ENCODE measurements at regions not wholly inside any gene's neighbourhood (a gene's known extent, or its start where the extent isn't known, plus 50 kb on each side); places are given as distances from the start of the nearest gene placed in this dataset.
"Not testable (repeated sequence)": the region's sequence is repeated elsewhere in the genome, so short reads cannot be mapped to it uniquely, and the experiment has no call there.

GRCh38 chr2:149768320-149768799 lies 180.8 kb upstream of the MMADHC start:
- no peaks in the 10 kb centered on the region for H3K4me1 Mint-ChIP-seq (ENCODE audit: low read depth)
- no peak for DNase-seq (ENCODE audit: low spot score)
- H3K4me3 Mint-ChIP-seq (ENCODE audit: low read depth): no peak overlapping the region
- H3K36me3 Mint-ChIP-seq (ENCODE audit: low read depth): no peaks in the 10 kb centered on the region
- H3K27me3 Mint-ChIP-seq (ENCODE audit: low read depth): no peaks in the 10 kb centered on the region
- H3K9me3 Mint-ChIP-seq: no peaks in the 10 kb centered on the region
- no peak overlapping the region for H3K27ac Mint-ChIP-seq
- intact Hi-C loops (cut with micrococcal nuclease): no loop called here

GRCh38 chr2:149767516-149767974 lies 180.0 kb upstream of the MMADHC start:
- intact Hi-C loops (cut with micrococcal nuclease): no loop called here
- H3K27ac Mint-ChIP-seq: no peak overlapping the region
- H3K27me3 Mint-ChIP-seq (ENCODE audit: low read depth): no peaks in the 10 kb centered on the region
- H3K9me3 Mint-ChIP-seq: no peaks in the 10 kb centered on the region
- no peaks in the 10 kb centered on the region for H3K4me1 Mint-ChIP-seq (ENCODE audit: low read depth)
- no peak overlapping the region for H3K4me3 Mint-ChIP-seq (ENCODE audit: low read depth)
- H3K36me3 Mint-ChIP-seq (ENCODE audit: low read depth): no peaks in the 10 kb centered on the region
- DNase-seq (ENCODE audit: low spot score): no peak

GRCh38 chr2:149766339-149766738 lies 178.8 kb upstream of the MMADHC start:
- H3K36me3 Mint-ChIP-seq (ENCODE audit: low read depth): no peaks in the 10 kb centered on the region
- no peaks in the 10 kb centered on the region for H3K4me1 Mint-ChIP-seq (ENCODE audit: low read depth)
- intact Hi-C loops (cut with micrococcal nuclease): no loop called here
- H3K9me3 Mint-ChIP-seq: no peaks in the 10 kb centered on the region
- H3K27ac Mint-ChIP-seq: no peak overlapping the region
- H3K27me3 Mint-ChIP-seq (ENCODE audit: low read depth): no peaks in the 10 kb centered on the region
- H3K4me3 Mint-ChIP-seq (ENCODE audit: low read depth): no peak overlapping the region
- DNase-seq (ENCODE audit: low spot score): no peak

GRCh38 chr2:149765636-149766035 lies 178.1 kb upstream of the MMADHC start:
- Mint-ChIP-seq H3K4me3 (ENCODE audit: low read depth) (no peak overlapping the region), H3K27me3 (ENCODE audit: low read depth) (no peaks in the 10 kb centered on the region), H3K36me3 (ENCODE audit: low read depth) (no peaks in the 10 kb centered on the region), H3K9me3 (no peaks in the 10 kb centered on the region), H3K27ac (no peak overlapping the region), H3K4me1 (ENCODE audit: low read depth) (no peaks in the 10 kb centered on the region)
- intact Hi-C loops (cut with micrococcal nuclease): no loop called here
- no peak for DNase-seq (ENCODE audit: low spot score)

- no peaks in the 10 kb centered on the region for H3K36me3 Mint-ChIP-seq (ENCODE audit: low read depth)
- no peak for DNase-seq (ENCODE audit: low spot score)
- intact Hi-C loops (cut with micrococcal nuclease): no loop called here
Measured at GRCh38 chr2:149765003-149765402, 177.4 kb upstream of the MMADHC start.

GRCh38 chr2:149763358-149763757 lies 175.8 kb upstream of the MMADHC start:
- Mint-ChIP-seq H3K36me3 (ENCODE audit: low read depth) (no peaks in the 10 kb centered on the region), H3K9me3 (no peaks in the 10 kb centered on the region), H3K4me3 (ENCODE audit: low read depth) (no peak overlapping the region), H3K27me3 (ENCODE audit: low read depth) (no peaks in the 10 kb centered on the region), H3K27ac (no peak overlapping the region), H3K4me1 (ENCODE audit: low read depth) (no peaks in the 10 kb centered on the region)
- intact Hi-C loops (cut with micrococcal nuclease): no loop called here
- DNase-seq (ENCODE audit: low spot score): no peak

More at GRCh38 chr2:149765003-149765402, 177.4 kb upstream of the MMADHC start:
- Mint-ChIP-seq H3K9me3 (no peaks in the 10 kb centered on the region), H3K27ac (no peak overlapping the region), H3K27me3 (ENCODE audit: low read depth) (no peaks in the 10 kb centered on the region), H3K4me1 (ENCODE audit: low read depth) (no peaks in the 10 kb centered on the region), H3K4me3 (ENCODE audit: low read depth) (no peak overlapping the region)

GRCh38 chr2:149761611-149762010 lies 174.0 kb upstream of the MMADHC start:
- H3K4me1 Mint-ChIP-seq (ENCODE audit: low read depth): no peaks in the 10 kb centered on the region
- H3K36me3 Mint-ChIP-seq (ENCODE audit: low read depth): no peaks in the 10 kb centered on the region
- H3K9me3 Mint-ChIP-seq: no peaks in the 10 kb centered on the region
- H3K4me3 Mint-ChIP-seq (ENCODE audit: low read depth): no peak overlapping the region
- no peak for DNase-seq (ENCODE audit: low spot score)
- intact Hi-C loops (cut with micrococcal nuclease): no loop called here
- H3K27me3 Mint-ChIP-seq (ENCODE audit: low read depth): no peaks in the 10 kb centered on the region
- no peak overlapping the region for H3K27ac Mint-ChIP-seq

- H3K9me3 Mint-ChIP-seq; H3K27ac Mint-ChIP-seq; H3K4me1 Mint-ChIP-seq (ENCODE audit: low read depth); H3K4me3 Mint-ChIP-seq (ENCODE audit: low read depth); intact Hi-C loops (cut with micrococcal nuclease); DNase-seq (ENCODE audit: low spot score); H3K36me3 Mint-ChIP-seq (ENCODE audit: low read depth); H3K27me3 Mint-ChIP-seq (ENCODE audit: low read depth): not testable (repeated sequence)
Measured at GRCh38 chr2:149759382-149759781, 171.8 kb upstream of the MMADHC start.

GRCh38 chr2:149754722-149755121 lies 167.1 kb upstream of the MMADHC start:
- DNase-seq (ENCODE audit: low spot score); intact Hi-C loops (cut with micrococcal nuclease): not testable (repeated sequence)

GRCh38 chr2:149747456-149747855 lies 159.9 kb upstream of the MMADHC start:
- intact Hi-C loops (cut with micrococcal nuclease): no loop called here
- H3K36me3 Mint-ChIP-seq (ENCODE audit: low read depth): no peaks in the 10 kb centered on the region

More at GRCh38 chr2:149754722-149755121, 167.1 kb upstream of the MMADHC start:
- H3K27ac Mint-ChIP-seq; H3K27me3 Mint-ChIP-seq (ENCODE audit: low read depth); H3K9me3 Mint-ChIP-seq; H3K4me3 Mint-ChIP-seq (ENCODE audit: low read depth); H3K36me3 Mint-ChIP-seq (ENCODE audit: low read depth); H3K4me1 Mint-ChIP-seq (ENCODE audit: low read depth): not testable (repeated sequence)

GRCh38 chr2:149745396-149746230 lies 158.0 kb upstream of the MMADHC start:
- H3K4me3 Mint-ChIP-seq (ENCODE audit: low read depth): no peak overlapping the region
- H3K4me1 Mint-ChIP-seq (ENCODE audit: low read depth): no peaks in the 10 kb centered on the region
- H3K36me3 Mint-ChIP-seq (ENCODE audit: low read depth): no peaks in the 10 kb centered on the region
- intact Hi-C loops (cut with micrococcal nuclease): no loop called here
- no peak for DNase-seq (ENCODE audit: low spot score)
- no peaks in the 10 kb centered on the region for H3K9me3 Mint-ChIP-seq
- H3K27me3 Mint-ChIP-seq (ENCODE audit: low read depth): no peaks in the 10 kb centered on the region
- H3K27ac Mint-ChIP-seq: no peak overlapping the region

More at GRCh38 chr2:149747456-149747855, 159.9 kb upstream of the MMADHC start:
- no peak overlapping the region for H3K27ac Mint-ChIP-seq
- H3K4me1 Mint-ChIP-seq (ENCODE audit: low read depth): no peaks in the 10 kb centered on the region
- no peaks in the 10 kb centered on the region for H3K9me3 Mint-ChIP-seq
- no peak for DNase-seq (ENCODE audit: low spot score)
- no peak overlapping the region for H3K4me3 Mint-ChIP-seq (ENCODE audit: low read depth)
- H3K27me3 Mint-ChIP-seq (ENCODE audit: low read depth): no peaks in the 10 kb centered on the region

- no peak overlapping the region for H3K27ac Mint-ChIP-seq
- intact Hi-C loops (cut with micrococcal nuclease): no loop called here
- no peaks in the 10 kb centered on the region for H3K36me3 Mint-ChIP-seq (ENCODE audit: low read depth)
- no peak overlapping the region for H3K4me3 Mint-ChIP-seq (ENCODE audit: low read depth)
- H3K4me1 Mint-ChIP-seq (ENCODE audit: low read depth): no peaks in the 10 kb centered on the region
- H3K27me3 Mint-ChIP-seq (ENCODE audit: low read depth): no peaks in the 10 kb centered on the region
- H3K9me3 Mint-ChIP-seq: no peaks in the 10 kb centered on the region
- no peak for DNase-seq (ENCODE audit: low spot score)
Measured at GRCh38 chr2:149744865-149745264, 157.3 kb upstream of the MMADHC start.

- H3K4me3 Mint-ChIP-seq (ENCODE audit: low read depth): no peak overlapping the region
- H3K36me3 Mint-ChIP-seq (ENCODE audit: low read depth): no peaks in the 10 kb centered on the region
- H3K4me1 Mint-ChIP-seq (ENCODE audit: low read depth): no peaks in the 10 kb centered on the region
- intact Hi-C loops (cut with micrococcal nuclease): no loop called here
- DNase-seq (ENCODE audit: low spot score): no peak
- no peaks in the 10 kb centered on the region for H3K9me3 Mint-ChIP-seq
- H3K27ac Mint-ChIP-seq: no peak overlapping the region
- no peaks in the 10 kb centered on the region for H3K27me3 Mint-ChIP-seq (ENCODE audit: low read depth)
Measured at GRCh38 chr2:149743842-149744448, 156.4 kb upstream of the MMADHC start.

Measured in activated T-helper 2 cell treated with anti-CD3 and anti-CD28 coated beads, Interferon-gamma antibody, Interleukin-2, Interleukin-4, amounts not matched to agents 10 μg/mL and 5 μg/mL and 100 μg/mL, durations not matched to agents 14 hours and 24 hours and 36 hours (primary cell).